ENCODE measurements at regions not wholly inside any gene's neighbourhood (a gene's known extent, or its start where the extent isn't known, plus 50 kb on each side); places are given as distances from the start of the nearest gene placed in this dataset.

DNA sequence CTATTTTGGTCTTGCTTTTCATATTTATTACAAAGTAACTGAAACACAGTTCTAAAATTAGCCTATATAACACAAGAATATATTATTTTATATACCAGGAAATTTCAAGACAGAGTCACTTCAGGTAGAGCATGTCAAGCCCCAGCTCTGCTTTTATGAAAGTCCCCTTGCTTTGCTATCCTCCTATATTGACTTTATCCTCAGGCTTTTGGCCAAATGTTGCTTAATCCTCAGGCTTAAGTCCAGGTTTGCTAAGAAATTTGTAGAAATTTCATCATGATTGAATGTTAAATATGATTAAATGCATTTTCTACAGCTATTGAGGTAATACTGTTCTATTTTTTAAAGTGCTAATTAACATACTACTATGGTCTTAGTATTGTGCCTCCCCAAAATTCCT lies 227.6 kb downstream of the FZD1 start:
- no peak for TF ChIP-seq MXI1 (conservative IDR thresholded peaks at IDR 0.05; ENCODE audit: poor library complexity, severe bottlenecking)
- no peak for TF ChIP-seq SMC3 (conservative IDR thresholded peaks at IDR 0.05; ENCODE audit: poor library complexity)
- no peak for TF ChIP-seq POLR2AphosphoS5 (IDR thresholded peaks at IDR 0.05)
- no peak for TF ChIP-seq RAD21 (conservative IDR thresholded peaks at IDR 0.05)
- TF ChIP-seq EZH2 (IDR thresholded peaks at IDR 0.05; ENCODE audit: borderline replicate concordance, insufficient read depth, low read length, poor library complexity, severe bottlenecking): no peak
- no peak for TF ChIP-seq EP300 (conservative IDR thresholded peaks at IDR 0.05; ENCODE audit: poor library complexity, severe bottlenecking)
- TF ChIP-seq, protein P1, sequence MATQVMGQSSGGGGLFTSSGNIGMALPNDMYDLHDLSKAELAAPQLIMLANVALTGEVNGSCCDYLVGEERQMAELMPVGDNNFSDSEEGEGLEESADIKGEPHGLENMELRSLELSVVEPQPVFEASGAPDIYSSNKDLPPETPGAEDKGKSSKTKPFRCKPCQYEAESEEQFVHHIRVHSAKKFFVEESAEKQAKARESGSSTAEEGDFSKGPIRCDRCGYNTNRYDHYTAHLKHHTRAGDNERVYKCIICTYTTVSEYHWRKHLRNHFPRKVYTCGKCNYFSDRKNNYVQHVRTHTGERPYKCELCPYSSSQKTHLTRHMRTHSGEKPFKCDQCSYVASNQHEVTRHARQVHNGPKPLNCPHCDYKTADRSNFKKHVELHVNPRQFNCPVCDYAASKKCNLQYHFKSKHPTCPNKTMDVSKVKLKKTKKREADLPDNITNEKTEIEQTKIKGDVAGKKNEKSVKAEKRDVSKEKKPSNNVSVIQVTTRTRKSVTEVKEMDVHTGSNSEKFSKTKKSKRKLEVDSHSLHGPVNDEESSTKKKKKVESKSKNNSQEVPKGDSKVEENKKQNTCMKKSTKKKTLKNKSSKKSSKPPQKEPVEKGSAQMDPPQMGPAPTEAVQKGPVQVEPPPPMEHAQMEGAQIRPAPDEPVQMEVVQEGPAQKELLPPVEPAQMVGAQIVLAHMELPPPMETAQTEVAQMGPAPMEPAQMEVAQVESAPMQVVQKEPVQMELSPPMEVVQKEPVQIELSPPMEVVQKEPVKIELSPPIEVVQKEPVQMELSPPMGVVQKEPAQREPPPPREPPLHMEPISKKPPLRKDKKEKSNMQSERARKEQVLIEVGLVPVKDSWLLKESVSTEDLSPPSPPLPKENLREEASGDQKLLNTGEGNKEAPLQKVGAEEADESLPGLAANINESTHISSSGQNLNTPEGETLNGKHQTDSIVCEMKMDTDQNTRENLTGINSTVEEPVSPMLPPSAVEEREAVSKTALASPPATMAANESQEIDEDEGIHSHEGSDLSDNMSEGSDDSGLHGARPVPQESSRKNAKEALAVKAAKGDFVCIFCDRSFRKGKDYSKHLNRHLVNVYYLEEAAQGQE (IDR thresholded peaks at IDR 0.05; ENCODE audit: borderline replicate concordance): no peak
- TF ChIP-seq, protein P2, sequence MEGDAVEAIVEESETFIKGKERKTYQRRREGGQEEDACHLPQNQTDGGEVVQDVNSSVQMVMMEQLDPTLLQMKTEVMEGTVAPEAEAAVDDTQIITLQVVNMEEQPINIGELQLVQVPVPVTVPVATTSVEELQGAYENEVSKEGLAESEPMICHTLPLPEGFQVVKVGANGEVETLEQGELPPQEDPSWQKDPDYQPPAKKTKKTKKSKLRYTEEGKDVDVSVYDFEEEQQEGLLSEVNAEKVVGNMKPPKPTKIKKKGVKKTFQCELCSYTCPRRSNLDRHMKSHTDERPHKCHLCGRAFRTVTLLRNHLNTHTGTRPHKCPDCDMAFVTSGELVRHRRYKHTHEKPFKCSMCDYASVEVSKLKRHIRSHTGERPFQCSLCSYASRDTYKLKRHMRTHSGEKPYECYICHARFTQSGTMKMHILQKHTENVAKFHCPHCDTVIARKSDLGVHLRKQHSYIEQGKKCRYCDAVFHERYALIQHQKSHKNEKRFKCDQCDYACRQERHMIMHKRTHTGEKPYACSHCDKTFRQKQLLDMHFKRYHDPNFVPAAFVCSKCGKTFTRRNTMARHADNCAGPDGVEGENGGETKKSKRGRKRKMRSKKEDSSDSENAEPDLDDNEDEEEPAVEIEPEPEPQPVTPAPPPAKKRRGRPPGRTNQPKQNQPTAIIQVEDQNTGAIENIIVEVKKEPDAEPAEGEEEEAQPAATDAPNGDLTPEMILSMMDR (IDR thresholded peaks at IDR 0.05; ENCODE audit: poor library complexity, severe bottlenecking): no peak
- TF ChIP-seq TAF1 (IDR thresholded peaks at IDR 0.05; ENCODE audit: low read depth): no peak
- Histone ChIP-seq H3K9me3 (ENCODE audit: low read length) (no peaks in the 10 kb centered on the region), H3K36me3 (ENCODE audit: insufficient read depth, low read length) (no peaks in the 10 kb centered on the region), H3K9me2 (ENCODE audit: insufficient read depth, low read length) (no peaks in the 10 kb centered on the region), H3K79me2 (replicated peaks; ENCODE audit: insufficient read depth, low read length) (no peaks in the 10 kb centered on the region), H3K9ac (ENCODE audit: low read length) (no peak overlapping the region), H3F3A (ENCODE audit: insufficient read depth, low read length, poor library complexity, severe bottlenecking) (no peaks in the 10 kb centered on the region), H4K20me1 (ENCODE audit: insufficient read depth) (no peaks in the 10 kb centered on the region), H3K4me3 (ENCODE audit: low read length) (no peak overlapping the region), H3K27me3 (ENCODE audit: insufficient read depth, low read depth, low read length) (no peaks in the 10 kb centered on the region), H3K27ac (ENCODE audit: low read length) (no peak overlapping the region), H2AFZ (ENCODE audit: low read depth, low read length) (no peak overlapping the region), H3K4me2 (ENCODE audit: low read length) (no peak overlapping the region)

DNA sequence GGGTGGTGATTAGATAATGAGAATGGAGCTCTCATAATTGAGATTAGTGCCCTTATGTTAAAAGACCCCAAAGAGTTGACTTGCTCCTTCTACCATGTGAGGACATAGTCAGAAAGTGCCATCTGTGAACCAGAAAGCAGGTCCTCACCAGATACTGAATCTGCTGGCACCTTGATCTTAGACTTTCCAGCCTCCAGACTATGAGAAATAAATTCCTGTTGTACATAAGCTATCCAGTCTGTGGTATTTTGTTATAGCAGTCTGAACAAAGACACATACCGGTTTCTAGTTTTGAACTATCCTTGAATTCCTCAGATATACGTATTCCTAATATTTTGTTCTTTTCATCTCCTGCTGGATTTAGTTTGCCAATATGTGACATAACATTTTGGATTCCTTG lies 228.1 kb downstream of the FZD1 start:
- Histone ChIP-seq H3K27ac (ENCODE audit: low read length) (no peak overlapping the region), H3F3A (ENCODE audit: insufficient read depth, low read length, poor library complexity, severe bottlenecking) (no peaks in the 10 kb centered on the region), H3K9ac (ENCODE audit: low read length) (no peak overlapping the region), H4K20me1 (ENCODE audit: insufficient read depth) (no peaks in the 10 kb centered on the region), H2AFZ (ENCODE audit: low read depth, low read length) (no peak overlapping the region), H3K4me2 (ENCODE audit: low read length) (no peak overlapping the region), H3K4me3 (ENCODE audit: low read length) (no peak overlapping the region), H3K36me3 (ENCODE audit: insufficient read depth, low read length) (no peaks in the 10 kb centered on the region), H3K9me3 (ENCODE audit: low read length) (no peaks in the 10 kb centered on the region), H3K27me3 (ENCODE audit: insufficient read depth, low read depth, low read length) (no peaks in the 10 kb centered on the region), H3K9me2 (ENCODE audit: insufficient read depth, low read length) (no peaks in the 10 kb centered on the region), H3K79me2 (replicated peaks; ENCODE audit: insufficient read depth, low read length) (no peaks in the 10 kb centered on the region)
- no peak for TF ChIP-seq POLR2AphosphoS5 (IDR thresholded peaks at IDR 0.05)

DNA sequence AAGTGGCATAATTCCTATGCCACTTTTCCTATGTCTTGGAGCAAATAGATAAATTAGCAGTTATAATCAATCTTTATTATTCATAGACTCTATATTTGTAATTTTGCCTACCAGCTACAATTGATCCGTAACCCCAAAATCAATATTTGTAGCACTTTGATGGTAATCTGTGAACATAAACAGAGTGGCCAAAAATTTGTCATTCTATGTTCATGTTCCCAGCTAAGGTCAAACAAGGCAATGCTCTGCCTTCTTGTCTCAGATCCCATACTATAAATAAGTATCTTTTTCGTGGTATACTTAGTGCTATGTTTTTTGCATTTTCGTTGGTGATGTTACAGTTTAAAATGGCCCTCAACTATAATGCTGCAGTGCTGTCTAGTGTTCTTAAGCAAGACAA lies 228.5 kb downstream of the FZD1 start:
- no peak overlapping the region for H3K4me2 ChIP-seq (ENCODE audit: low read length)
- no peak overlapping the region for H3K27ac ChIP-seq (ENCODE audit: low read length)
- TF ChIP-seq, protein P1 (IDR thresholded peaks at IDR 0.05; ENCODE audit: borderline replicate concordance): no peak
- TF ChIP-seq POLR2AphosphoS5 (IDR thresholded peaks at IDR 0.05): no peak
- TF ChIP-seq, protein P2 (IDR thresholded peaks at IDR 0.05; ENCODE audit: poor library complexity, severe bottlenecking): no peak
- TF ChIP-seq EP300 (conservative IDR thresholded peaks at IDR 0.05; ENCODE audit: poor library complexity, severe bottlenecking): no peak
- TF ChIP-seq EZH2 (IDR thresholded peaks at IDR 0.05; ENCODE audit: borderline replicate concordance, insufficient read depth, low read length, poor library complexity, severe bottlenecking): no peak
- TF ChIP-seq SMC3 (conservative IDR thresholded peaks at IDR 0.05; ENCODE audit: poor library complexity): no peak
- TF ChIP-seq TAF1 (IDR thresholded peaks at IDR 0.05; ENCODE audit: low read depth): no peak
- TF ChIP-seq MXI1 (conservative IDR thresholded peaks at IDR 0.05; ENCODE audit: poor library complexity, severe bottlenecking): no peak
- TF ChIP-seq RAD21 (conservative IDR thresholded peaks at IDR 0.05): no peak
- no peaks in the 10 kb centered on the region for H3K79me2 ChIP-seq (replicated peaks; ENCODE audit: insufficient read depth, low read length)
- no peaks in the 10 kb centered on the region for H3F3A ChIP-seq (ENCODE audit: insufficient read depth, low read length, poor library complexity, severe bottlenecking)
- no peaks in the 10 kb centered on the region for H3K9me3 ChIP-seq (ENCODE audit: low read length)
- no peak overlapping the region for H2AFZ ChIP-seq (ENCODE audit: low read depth, low read length)
- no peaks in the 10 kb centered on the region for H3K9me2 ChIP-seq (ENCODE audit: insufficient read depth, low read length)
- H3K9ac ChIP-seq (ENCODE audit: low read length): no peak overlapping the region
- no peak overlapping the region for H3K4me3 ChIP-seq (ENCODE audit: low read length)
- H4K20me1 ChIP-seq (ENCODE audit: insufficient read depth): no peaks in the 10 kb centered on the region
- H3K27me3 ChIP-seq (ENCODE audit: insufficient read depth, low read depth, low read length): no peaks in the 10 kb centered on the region
- no peaks in the 10 kb centered on the region for H3K36me3 ChIP-seq (ENCODE audit: insufficient read depth, low read length)

Data from neural cell (in vitro differentiated cells).